Nucleus accumbens (tissue), 56 donors: ENCODE measurements at regions not wholly inside any gene's neighbourhood (a gene's known extent, or its start where the extent isn't known, plus 50 kb on each side); places are given as distances from the start of the nearest gene placed in this dataset.
"Not testable (repeated sequence)": the region's sequence is repeated elsewhere in the genome, so short reads cannot be mapped to it uniquely, and the experiment has no call there.

Source experiments
- DNase-seq, 56 donors: peaks; one replicate each; lab custom pipeline; 2025; lab: John Stamatoyannopoulos, UW

DNA sequence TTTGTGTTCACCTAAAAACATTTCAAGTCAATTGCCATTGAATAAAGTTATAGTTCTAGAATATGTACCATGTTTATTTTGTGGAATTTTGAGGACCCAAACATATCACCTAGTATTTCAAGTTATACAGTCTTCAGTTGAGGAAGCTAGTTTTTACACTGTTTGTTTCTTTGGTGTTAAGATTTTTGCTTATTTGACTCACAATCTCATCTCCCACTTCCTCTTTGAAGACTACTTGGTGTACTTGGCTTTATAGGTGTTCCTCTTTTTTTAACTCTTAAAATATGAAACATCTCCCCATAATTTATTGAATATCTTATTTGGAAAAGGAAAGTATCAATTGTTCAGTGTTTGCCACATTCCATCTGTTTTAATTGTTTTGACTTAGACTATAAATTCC lies 675.4 kb downstream of the RAPGEF2 start:
- DNase-seq, result no peak

DNA sequence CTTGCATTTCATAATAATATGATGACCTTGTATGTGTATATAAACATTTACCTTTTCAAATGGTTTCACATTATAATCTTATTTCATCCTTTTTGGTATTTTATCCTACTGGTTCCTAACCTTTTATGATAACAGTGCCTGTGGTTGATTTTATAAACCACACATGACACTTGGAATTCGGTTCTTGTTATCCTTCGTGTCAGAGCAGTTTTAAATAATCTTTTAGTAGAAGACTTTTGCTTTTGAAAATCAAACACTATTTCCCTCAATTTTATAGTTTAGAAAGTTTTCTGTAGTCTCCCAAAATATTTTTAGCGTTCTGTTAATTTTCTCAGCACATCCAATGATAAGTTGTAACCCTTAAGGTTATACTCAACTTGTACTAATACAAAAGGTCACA lies 676.8 kb downstream of the RAPGEF2 start:
- DNase-seq, result no peak

GRCh38 chr4:159780196-159780922 lies 677.5 kb downstream of the RAPGEF2 start:
- no peak for DNase-seq

DNA sequence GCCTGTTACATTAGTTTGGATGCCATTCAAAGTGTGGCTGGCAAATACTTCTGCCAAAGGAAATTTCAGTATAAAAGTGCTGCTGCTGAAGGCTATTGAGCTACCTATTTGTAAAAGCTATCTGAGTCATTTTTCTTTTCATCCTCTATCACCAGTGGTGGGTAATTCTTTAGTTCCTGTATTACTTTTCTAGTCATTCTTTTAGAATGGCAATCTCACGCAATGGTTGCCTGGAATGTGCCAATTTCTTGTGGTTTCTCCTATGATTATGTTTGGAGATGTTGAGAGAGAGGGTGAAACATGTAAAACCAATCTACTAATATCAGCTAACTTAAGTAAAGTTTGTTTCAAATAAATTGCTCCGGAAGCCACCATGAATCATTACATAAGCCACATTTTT lies 685.0 kb downstream of the RAPGEF2 start:
- DNase-seq, result no peak

DNA sequence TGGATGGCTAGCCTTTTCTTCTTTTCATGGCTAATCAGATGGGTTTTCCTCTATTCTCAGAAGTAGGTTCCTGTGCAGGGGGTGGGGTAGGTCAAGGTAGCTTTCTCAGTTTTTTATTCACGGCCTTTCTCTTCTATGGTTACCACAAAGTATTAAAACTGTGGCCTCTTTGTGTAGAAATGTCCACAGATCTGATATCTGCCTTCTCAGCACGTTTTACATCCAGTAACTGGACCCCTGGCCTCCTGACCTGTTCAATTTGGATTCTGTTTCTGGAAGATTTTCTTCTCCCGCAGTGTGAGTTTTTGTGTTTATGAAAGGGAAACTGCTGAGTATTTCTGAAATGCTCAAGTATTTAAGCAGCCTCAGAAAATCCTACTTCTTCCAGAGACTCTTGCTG lies 688.5 kb downstream of the RAPGEF2 start:
- no peak for DNase-seq

GRCh38 chr4:159804592-159804991 lies 701.7 kb downstream of the RAPGEF2 start:
- DNase-seq, result not testable (repeated sequence)

DNA sequence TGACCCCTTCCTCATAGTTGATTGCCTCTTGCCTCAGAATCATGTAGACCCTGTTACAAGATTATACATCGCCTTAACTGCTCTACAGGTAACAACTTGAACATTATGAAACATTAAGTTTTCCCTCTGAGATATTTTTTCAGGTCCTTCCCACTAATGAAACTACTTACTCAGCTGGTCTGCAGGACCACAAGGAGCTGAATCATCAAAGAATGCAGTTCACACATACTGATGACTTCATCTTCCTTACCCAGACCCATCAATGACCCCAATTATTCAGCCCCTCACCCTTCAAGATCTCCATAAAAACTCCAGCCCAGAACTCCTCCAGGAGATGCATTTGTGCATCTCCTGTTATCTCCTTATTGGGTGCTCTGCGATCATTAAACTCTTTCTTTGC lies 720.9 kb downstream of the RAPGEF2 start:
- no peak for DNase-seq

DNA sequence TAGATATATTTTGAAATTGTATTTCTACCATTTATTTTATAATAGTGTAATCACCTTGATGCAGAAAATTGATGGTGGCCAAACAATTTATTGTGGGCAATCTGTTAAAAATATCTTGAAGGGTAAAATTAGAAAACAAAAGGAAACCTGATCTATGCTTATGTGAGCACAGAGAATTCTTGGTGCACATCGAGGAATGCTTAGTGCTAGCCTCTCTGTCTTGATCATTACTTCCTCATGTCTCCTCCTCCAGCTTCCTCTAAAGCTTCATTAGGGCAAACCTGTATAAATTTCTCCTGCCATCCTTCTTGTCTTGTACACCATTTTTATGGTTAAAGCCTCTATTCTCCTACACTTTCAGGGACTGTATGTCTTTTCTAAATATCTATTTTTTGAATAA lies 725.8 kb downstream of the RAPGEF2 start:
- no peak for DNase-seq

- no peak for DNase-seq
Measured at GRCh38 chr4:159829184-159829583, 726.3 kb downstream of the RAPGEF2 start.

GRCh38 chr4:159837071-159837470 lies 734.2 kb downstream of the RAPGEF2 start:
- DNase-seq, result peak in 4 of 56 donors; percentile 0 to 1 (median 0)

- no peak for DNase-seq
Measured at GRCh38 chr4:159855731-159856130, 752.9 kb downstream of the RAPGEF2 start.

GRCh38 chr4:159856451-159856850 lies 753.6 kb downstream of the RAPGEF2 start:
- no peak for DNase-seq

DNA sequence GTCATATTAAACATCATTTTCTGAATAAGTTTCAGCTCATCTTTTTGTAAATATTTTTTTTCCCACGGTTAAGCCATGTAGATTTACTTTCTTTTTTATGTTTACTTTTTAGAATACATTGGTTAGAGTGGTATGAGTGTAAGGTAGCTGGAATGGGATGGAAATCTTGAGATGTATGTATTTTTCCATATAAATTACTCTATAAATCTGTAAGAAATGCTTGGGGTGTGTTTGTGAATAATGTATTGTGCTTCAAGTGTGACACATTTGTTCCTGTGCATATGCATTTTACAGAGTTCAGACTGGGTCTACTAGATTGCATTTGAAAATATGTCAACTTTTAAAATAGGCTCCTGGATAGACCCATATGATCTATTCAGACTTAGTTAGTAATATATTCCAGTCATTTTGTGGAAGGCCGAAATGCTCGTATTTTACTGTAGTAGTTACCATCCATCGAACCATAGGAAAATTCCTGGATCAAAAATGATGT lies 756.8 kb downstream of the RAPGEF2 start:
- no peak for DNase-seq

DNA sequence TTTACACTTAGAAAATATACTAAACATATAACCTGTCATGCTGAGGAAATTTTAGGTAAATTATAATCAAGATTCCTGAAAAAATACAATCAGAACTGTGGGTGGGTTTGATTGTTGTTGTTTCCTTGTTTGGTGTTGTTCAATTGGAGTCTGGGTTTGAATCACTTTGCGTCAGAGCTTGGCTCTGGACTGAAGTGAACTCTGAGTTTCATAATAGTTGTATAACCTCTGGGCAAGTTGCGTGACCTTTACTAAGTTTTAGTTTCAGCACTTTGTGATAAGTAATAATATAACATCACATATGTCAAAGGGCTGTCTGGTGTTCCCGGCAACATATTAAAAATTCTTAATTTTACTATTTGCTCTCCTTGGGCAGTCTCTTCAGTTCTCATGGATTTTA lies 758.1 kb downstream of the RAPGEF2 start:
- no peak for DNase-seq

DNA sequence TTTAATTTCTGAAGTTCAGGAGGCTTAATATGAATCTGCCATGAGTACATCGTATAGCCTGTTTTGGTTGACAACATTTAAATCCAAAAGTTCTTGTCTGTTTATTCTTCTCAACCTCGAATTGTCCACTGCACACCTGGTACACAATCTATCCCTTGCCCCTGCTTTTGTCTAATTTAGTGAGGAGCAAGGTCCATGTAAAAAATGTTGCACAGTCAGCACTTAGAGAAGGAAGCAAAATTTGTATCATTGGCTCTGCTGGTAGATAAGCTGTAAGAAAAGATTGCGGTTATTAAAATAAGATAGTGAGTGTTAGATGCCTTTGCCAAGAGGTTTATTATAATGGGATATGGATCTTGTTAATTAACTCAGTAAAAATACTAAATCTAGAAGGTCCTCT lies 761.5 kb downstream of the RAPGEF2 start:
- DNase-seq, result no peak

- DNase-seq, result no peak
Measured at GRCh38 chr4:159867673-159868072, 764.8 kb downstream of the RAPGEF2 start.

- DNase-seq, result not testable (repeated sequence)
Measured at GRCh38 chr4:159868936-159869335, 766.1 kb downstream of the RAPGEF2 start.

- no peak for DNase-seq
Measured at GRCh38 chr4:159871141-159871540, 768.3 kb downstream of the RAPGEF2 start.

- no peak for DNase-seq
Measured at GRCh38 chr4:159881158-159881557, 778.3 kb downstream of the RAPGEF2 start.

DNA sequence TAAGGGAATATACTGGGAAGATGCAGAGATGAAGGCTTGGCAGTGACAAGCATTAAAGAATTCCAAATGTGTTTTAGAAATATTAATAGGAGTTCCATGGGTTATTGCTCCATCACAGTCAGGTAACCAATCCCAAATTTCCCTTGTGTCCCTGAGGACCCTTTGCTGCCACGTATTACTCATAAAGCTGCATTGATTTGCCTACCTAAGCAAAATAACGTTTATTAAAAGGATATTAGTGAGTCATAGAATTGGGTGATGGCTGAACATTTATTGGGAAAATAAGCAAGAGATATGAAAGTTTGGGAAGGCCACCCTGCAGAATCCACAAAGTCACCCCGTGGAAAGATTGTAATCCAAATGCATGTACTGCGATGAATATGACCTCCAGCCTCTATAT lies 782.1 kb downstream of the RAPGEF2 start:
- DNase-seq, result no peak

DNA sequence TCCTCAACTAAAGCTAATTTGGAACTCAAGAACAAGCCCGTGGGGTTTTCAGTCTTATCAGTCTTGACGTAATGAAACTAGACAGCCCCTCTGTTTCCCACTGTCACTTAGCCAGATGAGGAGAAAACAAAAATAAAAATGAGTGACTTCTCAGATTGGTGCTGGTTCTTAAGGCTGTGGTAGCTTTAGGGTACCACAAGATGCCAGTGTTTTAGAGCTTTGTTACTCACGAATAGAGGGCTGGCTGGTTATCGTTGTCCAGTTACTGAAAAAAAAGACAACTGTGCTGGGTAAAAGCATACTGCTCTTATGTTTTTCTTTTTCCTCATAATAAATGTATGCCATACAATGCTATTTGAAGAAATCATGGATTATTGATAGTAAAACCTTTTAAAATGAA lies 796.7 kb downstream of the RAPGEF2 start:
- no peak for DNase-seq

GRCh38 chr4:159900562-159900961 lies 797.7 kb downstream of the RAPGEF2 start:
- no peak for DNase-seq

- DNase-seq, result no peak
Measured at GRCh38 chr4:159902648-159903047, 799.8 kb downstream of the RAPGEF2 start.
